ENCODE measurements at regions not wholly inside any gene's neighbourhood (a gene's known extent, or its start where the extent isn't known, plus 50 kb on each side); places are given as distances from the start of the nearest gene placed in this dataset.

DNA sequence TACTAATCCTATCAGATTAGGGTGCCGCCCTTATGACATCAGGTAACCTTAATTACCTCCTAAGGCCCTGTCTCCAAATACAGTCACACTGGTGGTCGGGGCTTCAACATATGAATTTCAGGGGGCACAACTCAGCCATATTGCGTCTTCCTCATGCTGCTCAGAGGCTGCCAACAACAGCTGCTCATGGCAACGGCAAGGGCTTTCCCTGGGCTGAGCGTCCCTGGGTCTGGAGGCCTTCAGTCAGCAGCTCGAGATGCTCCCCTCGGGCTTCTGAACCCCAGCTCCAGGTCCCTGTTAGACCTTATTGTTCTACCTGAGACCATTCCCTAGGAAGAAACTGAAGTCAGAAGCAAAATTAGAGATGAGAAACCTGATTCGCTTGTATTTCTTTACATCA, 157.2 kb downstream of the TMEM132E start:
- H3K36me3 Mint-ChIP-seq (ENCODE audit: low read depth, unreplicated experiment), result no peaks in the 10 kb centered on the region
- no peak overlapping the region for H3K27ac Mint-ChIP-seq (ENCODE audit: unreplicated experiment)
- TF ChIP-seq, protein P1, sequence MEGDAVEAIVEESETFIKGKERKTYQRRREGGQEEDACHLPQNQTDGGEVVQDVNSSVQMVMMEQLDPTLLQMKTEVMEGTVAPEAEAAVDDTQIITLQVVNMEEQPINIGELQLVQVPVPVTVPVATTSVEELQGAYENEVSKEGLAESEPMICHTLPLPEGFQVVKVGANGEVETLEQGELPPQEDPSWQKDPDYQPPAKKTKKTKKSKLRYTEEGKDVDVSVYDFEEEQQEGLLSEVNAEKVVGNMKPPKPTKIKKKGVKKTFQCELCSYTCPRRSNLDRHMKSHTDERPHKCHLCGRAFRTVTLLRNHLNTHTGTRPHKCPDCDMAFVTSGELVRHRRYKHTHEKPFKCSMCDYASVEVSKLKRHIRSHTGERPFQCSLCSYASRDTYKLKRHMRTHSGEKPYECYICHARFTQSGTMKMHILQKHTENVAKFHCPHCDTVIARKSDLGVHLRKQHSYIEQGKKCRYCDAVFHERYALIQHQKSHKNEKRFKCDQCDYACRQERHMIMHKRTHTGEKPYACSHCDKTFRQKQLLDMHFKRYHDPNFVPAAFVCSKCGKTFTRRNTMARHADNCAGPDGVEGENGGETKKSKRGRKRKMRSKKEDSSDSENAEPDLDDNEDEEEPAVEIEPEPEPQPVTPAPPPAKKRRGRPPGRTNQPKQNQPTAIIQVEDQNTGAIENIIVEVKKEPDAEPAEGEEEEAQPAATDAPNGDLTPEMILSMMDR (IDR thresholded peaks at IDR 0.05; ENCODE audit: unreplicated experiment), result no peak
- no peaks in the 10 kb centered on the region for H3K9me3 Mint-ChIP-seq (ENCODE audit: unreplicated experiment)
- no peak overlapping the region for H3K4me3 Mint-ChIP-seq (ENCODE audit: unreplicated experiment)
- no peaks in the 10 kb centered on the region for H3K4me1 Mint-ChIP-seq (ENCODE audit: unreplicated experiment)
- no peak for DNase-seq (ENCODE audit: low spot score)
- H3K27me3 Mint-ChIP-seq (ENCODE audit: unreplicated experiment), result peaks cover 4% of the 10 kb centered on the region

DNA sequence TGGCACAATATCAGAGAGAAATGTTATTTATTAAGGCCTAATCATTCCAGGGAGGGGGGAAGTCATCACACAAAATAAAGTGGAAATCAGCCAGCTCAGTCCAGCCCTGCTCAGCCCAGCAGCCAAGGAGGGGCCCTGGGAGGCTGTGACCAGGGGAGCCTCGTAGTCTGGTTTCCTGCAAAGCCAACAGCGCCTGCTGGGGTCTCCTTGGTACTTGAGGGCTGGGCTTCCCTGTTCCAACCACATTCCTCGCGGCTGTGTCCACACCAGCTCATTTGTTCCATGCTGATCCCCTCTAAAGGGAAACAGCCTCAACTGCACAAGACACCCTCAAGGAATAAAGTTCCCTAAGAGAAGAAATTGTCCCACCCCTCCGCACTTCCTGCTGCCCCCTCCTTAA, 154.0 kb downstream of the TMEM132E start:
- TF ChIP-seq, protein P1 (IDR thresholded peaks at IDR 0.05; ENCODE audit: unreplicated experiment), result no peak
- Mint-ChIP-seq H3K4me1 (ENCODE audit: unreplicated experiment) (no peaks in the 10 kb centered on the region), H3K27ac (ENCODE audit: unreplicated experiment) (no peak overlapping the region), H3K27me3 (ENCODE audit: unreplicated experiment) (peaks cover 4% of the 10 kb centered on the region), H3K4me3 (ENCODE audit: unreplicated experiment) (no peak overlapping the region), H3K9me3 (ENCODE audit: unreplicated experiment) (no peaks in the 10 kb centered on the region), H3K36me3 (ENCODE audit: low read depth, unreplicated experiment) (no peaks in the 10 kb centered on the region)
- no peak for DNase-seq (ENCODE audit: low spot score)

DNA sequence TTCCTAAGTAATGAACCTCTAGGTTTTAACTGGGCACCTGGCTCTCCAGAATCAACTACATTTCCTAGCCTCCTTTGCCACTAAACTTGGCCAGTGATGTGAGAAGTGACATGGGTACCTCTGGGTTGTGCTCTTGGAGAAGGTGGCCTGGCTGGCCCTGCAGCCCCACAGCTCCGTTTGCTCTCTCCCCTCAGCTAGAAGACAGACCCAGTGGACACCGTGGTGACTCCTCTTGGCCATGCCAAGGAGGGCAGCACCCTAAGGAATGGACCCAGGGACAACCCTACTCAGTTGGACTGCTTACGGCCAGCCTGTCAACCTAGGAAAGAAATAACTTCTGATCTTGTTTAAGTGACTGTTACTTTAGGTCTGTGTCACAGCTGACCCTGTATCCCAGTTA, 151.4 kb downstream of the TMEM132E start:
- H3K27me3 Mint-ChIP-seq (ENCODE audit: unreplicated experiment), result peaks cover 2% of the 10 kb centered on the region
- H3K9me3 Mint-ChIP-seq (ENCODE audit: unreplicated experiment), result no peaks in the 10 kb centered on the region
- no peak overlapping the region for H3K27ac Mint-ChIP-seq (ENCODE audit: unreplicated experiment)
- TF ChIP-seq, protein P1 (IDR thresholded peaks at IDR 0.05; ENCODE audit: unreplicated experiment), result no peak
- no peak overlapping the region for H3K4me3 Mint-ChIP-seq (ENCODE audit: unreplicated experiment)
- H3K4me1 Mint-ChIP-seq (ENCODE audit: unreplicated experiment), result no peaks in the 10 kb centered on the region
- DNase-seq (ENCODE audit: low spot score), result no peak
- H3K36me3 Mint-ChIP-seq (ENCODE audit: low read depth, unreplicated experiment), result no peaks in the 10 kb centered on the region

DNA sequence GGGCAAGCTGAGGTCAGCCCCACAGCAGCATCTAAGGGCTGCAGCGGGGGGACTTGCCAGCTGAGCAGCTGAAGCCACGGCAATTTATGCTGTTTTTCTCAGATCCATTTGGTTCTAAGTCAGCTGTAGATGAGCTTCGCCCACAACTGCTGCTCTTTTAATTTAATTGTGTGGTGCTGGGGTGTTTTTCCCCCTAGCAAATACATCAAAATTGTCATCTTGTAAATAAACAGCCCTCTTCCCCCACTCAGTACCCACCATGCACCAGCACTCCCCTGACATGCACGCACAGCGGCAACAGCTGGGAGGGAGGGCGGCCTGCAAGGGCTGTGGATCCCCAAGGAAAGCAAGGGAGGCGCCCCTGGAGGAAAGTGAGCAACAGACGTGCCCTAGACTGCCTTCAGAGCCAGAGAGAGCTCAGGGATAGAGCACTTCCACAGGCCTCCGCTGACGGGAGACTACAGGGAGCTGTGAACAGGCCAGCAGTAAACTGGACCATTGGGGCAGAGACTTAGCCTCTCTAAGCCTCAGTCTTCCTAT, 149.5 kb downstream of the TMEM132E start:
- no peaks in the 10 kb centered on the region for H3K36me3 Mint-ChIP-seq (ENCODE audit: low read depth, unreplicated experiment)
- no peak overlapping the region for H3K27ac Mint-ChIP-seq (ENCODE audit: unreplicated experiment)
- TF ChIP-seq, protein P1 (IDR thresholded peaks at IDR 0.05; ENCODE audit: unreplicated experiment), result no peak
- H3K9me3 Mint-ChIP-seq (ENCODE audit: unreplicated experiment), result no peaks in the 10 kb centered on the region
- H3K27me3 Mint-ChIP-seq (ENCODE audit: unreplicated experiment), result no peaks in the 10 kb centered on the region
- no peaks in the 10 kb centered on the region for H3K4me1 Mint-ChIP-seq (ENCODE audit: unreplicated experiment)
- no peak for DNase-seq (ENCODE audit: low spot score)
- no peak overlapping the region for H3K4me3 Mint-ChIP-seq (ENCODE audit: unreplicated experiment)

DNA sequence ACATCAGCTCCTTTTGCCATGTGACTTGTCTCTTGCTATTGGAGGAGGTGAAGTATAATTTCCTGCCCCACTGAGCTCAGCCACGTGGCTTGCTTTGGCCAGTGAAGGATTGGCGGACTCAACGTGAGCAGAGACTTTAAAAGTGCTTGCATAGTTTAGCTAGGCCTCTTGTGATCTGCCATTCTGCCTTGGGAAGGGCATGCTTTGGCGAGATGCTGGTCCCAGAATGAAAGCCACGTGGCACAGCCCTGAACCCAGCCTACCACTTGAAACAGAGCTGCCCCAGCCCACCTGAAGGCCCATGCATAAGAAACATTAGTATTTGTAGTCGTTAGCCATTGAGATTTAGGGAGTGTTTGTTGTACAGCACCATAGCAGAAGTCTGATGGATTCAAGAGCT, 148.2 kb downstream of the TMEM132E start:
- DNase-seq (ENCODE audit: low spot score), result no peak
- Mint-ChIP-seq H3K4me3 (ENCODE audit: unreplicated experiment) (no peak overlapping the region), H3K27ac (ENCODE audit: unreplicated experiment) (no peak overlapping the region), H3K9me3 (ENCODE audit: unreplicated experiment) (no peaks in the 10 kb centered on the region), H3K4me1 (ENCODE audit: unreplicated experiment) (no peaks in the 10 kb centered on the region), H3K27me3 (ENCODE audit: unreplicated experiment) (no peaks in the 10 kb centered on the region), H3K36me3 (ENCODE audit: low read depth, unreplicated experiment) (no peaks in the 10 kb centered on the region)
- TF ChIP-seq, protein P1 (IDR thresholded peaks at IDR 0.05; ENCODE audit: unreplicated experiment), result no peak

Data from endothelial cell (in vitro differentiated cells).